HG02973 (cell line): ENCODE measurements at regions not wholly inside any gene's neighbourhood (a gene's known extent, or its start where the extent isn't known, plus 50 kb on each side); places are given as distances from the start of the nearest gene placed in this dataset.
A peak's percentile ranks its signal among the peaks of the same experiment; 100 is the strongest.
"Not testable (repeated sequence)": the region's sequence is repeated elsewhere in the genome, so short reads cannot be mapped to it uniquely, and the experiment has no call there.

Source experiments
- ATAC-seq: cut with Tn5 transposase; IDR thresholded peaks from one replicate; pipeline ENCODE4 v1.9.1; 2021; ENCODE audit warnings: moderate library complexity; ENCODE audit not compliant: unreplicated experiment

GRCh38 chr11:16542353-16542752 is 186.0 kb upstream of the SOX6 start:
- ATAC-seq, result no peak

DNA sequence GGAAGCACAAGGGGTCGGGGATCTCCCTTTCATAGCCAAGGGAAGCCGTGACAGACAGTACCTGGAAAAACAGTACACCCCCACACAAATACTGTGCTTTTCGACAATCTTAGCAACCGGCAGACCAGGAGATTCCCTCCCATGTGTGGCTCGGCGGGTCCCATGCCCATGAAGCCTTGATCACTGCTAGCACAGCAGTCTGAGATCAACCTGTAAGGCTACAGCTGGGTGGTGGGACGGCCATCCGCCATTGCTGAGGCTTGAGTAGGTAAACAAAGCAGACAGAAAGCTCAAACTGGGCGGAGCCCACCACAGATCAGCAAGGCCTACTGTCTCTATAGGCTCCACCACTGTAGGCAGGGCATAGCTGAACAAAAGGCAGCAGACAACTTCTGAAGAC is 180.2 kb upstream of the SOX6 start:
- ATAC-seq, result no peak

- ATAC-seq, result no peak
Observed at GRCh38 chr11:16528639-16529038, 172.3 kb upstream of the SOX6 start.

DNA sequence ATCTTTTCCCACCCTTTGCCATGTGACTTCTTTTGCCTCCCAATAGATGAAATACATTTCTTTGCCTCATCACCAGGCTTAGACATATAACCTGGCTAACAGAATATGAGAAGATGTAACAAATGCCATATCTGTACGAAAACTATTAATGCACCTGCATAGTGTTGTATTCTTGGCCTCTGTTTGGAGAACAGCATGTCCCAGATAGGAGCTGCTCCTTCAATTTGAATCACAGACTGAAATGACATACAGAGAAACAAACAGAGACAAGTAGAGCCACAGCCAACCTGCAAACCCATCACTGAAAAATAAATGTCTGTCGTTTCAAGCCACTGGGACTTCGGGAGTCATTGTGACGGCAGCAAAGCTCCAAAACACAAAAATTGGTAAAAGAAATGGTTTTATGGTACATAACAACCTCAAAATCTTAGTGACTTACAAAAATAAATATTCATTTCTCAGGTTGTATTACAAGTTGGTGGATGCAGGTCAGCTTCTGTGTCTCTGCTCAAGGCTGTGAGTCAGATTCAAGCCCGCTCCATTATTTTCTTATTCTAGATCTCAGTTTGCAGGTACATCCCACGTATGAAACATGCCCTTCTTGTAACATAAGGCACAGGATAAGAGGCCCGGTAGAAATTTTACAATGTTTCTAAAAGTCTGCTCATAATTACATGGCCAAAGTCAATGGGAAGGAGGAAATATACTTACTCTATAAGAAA is 171.3 kb upstream of the SOX6 start:
- no peak for ATAC-seq

DNA sequence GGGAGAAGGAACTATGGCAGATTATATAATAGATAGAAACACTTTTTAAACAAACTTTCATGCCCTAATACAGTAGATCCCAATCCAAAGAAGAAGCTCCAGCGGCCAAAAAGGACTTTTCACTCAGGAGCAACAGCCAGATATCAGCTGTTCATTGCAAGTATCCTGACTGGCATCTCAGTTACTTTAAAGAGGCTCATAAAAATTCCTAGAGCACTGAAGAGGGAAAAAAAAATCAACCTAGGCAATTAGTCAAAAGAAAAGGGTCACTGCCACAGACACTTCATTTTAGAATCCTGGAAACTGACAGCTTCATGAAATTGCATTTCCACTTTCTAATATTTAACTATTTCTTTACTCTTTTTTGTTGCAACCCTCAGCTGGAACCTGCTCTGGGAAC is 170.6 kb upstream of the SOX6 start:
- ATAC-seq, result no peak

GRCh38 chr11:16520713-16521112 is 164.4 kb upstream of the SOX6 start:
- ATAC-seq, result not testable (repeated sequence)

GRCh38 chr11:16512899-16513241 is 156.5 kb upstream of the SOX6 start:
- peak; percentile 99 for ATAC-seq

- ATAC-seq, result no peak
Observed at GRCh38 chr11:16512198-16512898, 156.0 kb upstream of the SOX6 start.

DNA sequence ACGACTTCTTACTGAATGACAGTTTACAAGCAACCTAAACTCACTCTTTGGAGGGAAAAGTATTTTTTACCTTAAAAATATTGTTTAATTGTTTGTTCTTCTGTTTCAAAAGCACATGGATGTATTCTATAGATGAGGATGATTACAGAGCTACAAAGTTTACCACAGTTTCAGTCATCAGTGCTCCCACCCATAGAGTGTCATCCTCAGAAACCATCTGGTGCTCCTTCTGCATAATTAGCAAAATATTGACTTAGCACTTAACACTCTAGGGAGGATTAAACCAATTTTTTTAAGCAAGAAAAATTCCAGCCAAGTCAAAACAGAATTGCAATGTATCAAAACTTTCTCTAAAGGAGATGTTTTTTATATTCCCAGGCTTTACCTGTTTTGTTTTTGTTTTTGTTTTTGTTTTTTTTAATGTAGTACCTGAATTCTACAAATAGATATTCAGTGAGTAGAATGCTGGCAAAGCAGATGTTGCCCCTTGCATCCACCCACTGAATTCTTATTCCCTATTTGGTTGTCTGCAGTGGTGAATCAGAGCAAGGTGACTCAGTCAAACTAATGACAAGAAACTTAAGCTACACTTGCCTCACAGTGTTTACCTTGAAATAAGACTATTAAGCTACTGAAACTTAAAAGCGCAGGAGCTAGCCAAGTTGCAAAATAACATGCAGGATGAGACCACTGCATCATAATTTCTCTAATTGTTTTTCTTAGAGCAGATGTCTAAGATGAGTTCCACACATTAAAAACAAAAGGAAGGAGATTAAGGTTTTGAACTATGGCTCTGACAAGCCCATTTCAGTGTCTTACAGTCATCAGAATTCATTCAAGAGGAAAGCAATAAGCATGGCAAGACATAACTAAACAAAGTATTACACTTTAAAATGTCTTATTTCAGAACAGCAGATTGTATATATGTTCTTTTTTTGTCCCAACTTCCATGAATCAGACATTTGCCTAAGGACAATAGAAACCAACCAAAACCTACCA is 155.1 kb upstream of the SOX6 start:
- ATAC-seq, result no peak

DNA sequence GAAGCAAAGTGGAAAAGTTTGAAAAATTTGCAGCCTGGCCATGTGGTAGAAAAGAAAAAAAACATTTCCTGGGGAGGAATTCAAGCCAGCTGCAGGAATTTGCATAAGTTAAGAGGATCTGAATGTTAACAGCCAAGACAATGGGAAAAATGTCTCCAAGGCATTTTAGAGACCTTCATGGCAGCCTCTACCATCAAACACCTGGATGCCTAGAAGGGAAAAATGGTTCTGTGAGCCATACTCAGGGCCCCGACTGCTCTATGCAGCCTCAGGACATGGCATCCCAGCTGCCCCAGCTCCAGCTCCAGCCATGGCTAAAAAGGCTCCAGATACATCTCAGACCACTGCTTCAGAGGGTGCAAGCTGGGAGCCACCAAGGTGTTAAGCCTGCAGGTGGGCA is 149.1 kb upstream of the SOX6 start:
- ATAC-seq, result no peak

- not testable (repeated sequence) for ATAC-seq
Observed at GRCh38 chr11:16503891-16504290, 147.5 kb upstream of the SOX6 start.

GRCh38 chr11:16494918-16495691 is 138.8 kb upstream of the SOX6 start:
- no peak for ATAC-seq

GRCh38 chr11:16484434-16484833 is 128.1 kb upstream of the SOX6 start:
- no peak for ATAC-seq

- no peak for ATAC-seq
Observed at GRCh38 chr11:16474659-16475058, 118.3 kb upstream of the SOX6 start.

DNA sequence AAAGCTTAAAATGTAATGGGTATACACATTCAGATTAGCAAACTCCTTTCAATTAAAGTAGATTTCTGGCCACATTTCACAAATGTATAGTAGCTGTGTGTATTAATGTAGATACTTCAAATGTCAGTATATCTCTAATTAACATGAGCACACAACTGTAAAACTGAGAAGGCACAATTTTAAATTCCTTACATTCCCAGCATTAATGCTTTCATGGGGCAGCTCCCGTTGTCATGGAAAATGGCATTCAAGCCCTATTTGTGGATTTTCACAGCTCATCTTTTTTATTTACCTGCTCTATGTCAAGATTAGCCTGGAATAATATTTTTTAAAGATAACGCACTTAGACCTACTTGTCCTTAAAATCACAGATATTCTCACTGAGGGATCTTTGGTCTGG is 113.6 kb upstream of the SOX6 start:
- no peak for ATAC-seq

- ATAC-seq, result no peak
Observed at GRCh38 chr11:16468735-16469453, 112.5 kb upstream of the SOX6 start.

GRCh38 chr11:16460508-16460907 is 104.2 kb upstream of the SOX6 start:
- ATAC-seq, result no peak

DNA sequence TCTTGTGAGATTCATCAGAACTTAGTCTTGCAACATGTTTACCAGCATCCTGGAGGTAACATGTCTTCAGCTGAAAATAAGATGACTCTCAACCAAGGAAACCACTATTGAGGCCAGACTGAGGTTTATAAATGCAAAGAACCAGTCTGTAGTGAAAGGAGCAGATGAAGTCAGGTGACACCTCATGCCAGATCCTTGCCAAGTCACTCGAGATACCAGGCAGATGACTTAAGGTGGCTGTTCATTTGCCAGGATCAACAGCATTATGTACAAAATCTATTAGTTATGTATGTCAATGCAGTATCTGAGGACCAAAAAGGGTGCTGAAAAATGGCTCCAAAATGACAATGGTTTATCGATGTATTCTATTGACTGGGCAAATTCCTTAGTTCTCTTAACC is 100.0 kb upstream of the SOX6 start:
- ATAC-seq, result no peak

DNA sequence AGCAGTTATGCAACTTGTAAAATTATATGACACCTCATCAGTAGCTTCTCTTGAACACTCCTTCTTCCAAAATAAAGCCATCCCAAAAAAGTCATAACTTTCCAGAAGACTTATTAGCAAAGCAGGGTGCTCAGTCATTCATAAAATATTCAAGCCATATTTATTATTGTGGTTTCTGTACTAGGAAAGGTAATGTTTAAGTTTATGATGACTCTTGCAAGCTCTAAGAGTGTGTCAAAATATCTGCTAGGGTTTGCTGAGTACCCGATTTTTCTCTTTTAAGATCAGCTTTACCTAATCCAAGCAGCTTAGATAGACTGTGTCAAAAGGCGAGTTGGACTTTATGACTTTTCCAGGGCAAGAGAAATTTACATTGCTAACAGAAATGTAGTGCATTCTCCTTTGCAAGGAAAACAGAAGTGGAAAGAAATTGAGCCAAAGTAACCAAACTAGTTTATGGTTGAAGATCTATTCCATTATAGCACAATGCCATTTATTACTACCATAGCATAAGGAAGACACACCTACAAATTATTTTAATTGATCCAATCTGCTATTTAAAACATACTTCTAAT is 98.0 kb upstream of the SOX6 start:
- no peak for ATAC-seq
